Neural cell (in vitro differentiated cells): ENCODE measurements at regions not wholly inside any gene's neighbourhood (a gene's known extent, or its start where the extent isn't known, plus 50 kb on each side); places are given as distances from the start of the nearest gene placed in this dataset.

ENCODE experiments used
- CTCF ChIP-seq: fragments of 450-650 bp; IDR thresholded peaks from 2 replicates; pipeline ENCODE4 v1.5.1; 2014; ENCODE audit warnings: antibody characterized with exemption, mild to moderate bottlenecking, moderate library complexity; ENCODE audit not compliant: poor library complexity, severe bottlenecking
- EZH2 ChIP-seq: fragments of 200-600, 300-800 bp; shearing (Covaris generic), sonication (generic); IDR thresholded peaks from 2 replicates; pipeline ENCODE4 v1.6.1; 2014; ENCODE audit warnings: antibody characterized with exemption, low read length, borderline replicate concordance, mild to moderate bottlenecking; ENCODE audit not compliant: insufficient read depth, poor library complexity, severe bottlenecking
- MXI1 ChIP-seq: fragments of 450-650 bp; conservative IDR thresholded peaks from 2 replicates; pipeline ENCODE4 v1.6.1; 2014; ENCODE audit warnings: antibody characterized with exemption, mild to moderate bottlenecking; ENCODE audit not compliant: poor library complexity, severe bottlenecking
- SMC3 ChIP-seq: fragments of 450-650 bp; conservative IDR thresholded peaks from 2 replicates; pipeline ENCODE4 v1.6.1; 2014; ENCODE audit warnings: antibody characterized with exemption, mild to moderate bottlenecking, moderate library complexity; ENCODE audit not compliant: poor library complexity

GRCh38 chr18:44580159-44580558 is 100.5 kb upstream of the SETBP1 start:
- no peak for TF ChIP-seq MXI1
- TF ChIP-seq CTCF: no peak
- TF ChIP-seq EZH2: no peak
- no peak for TF ChIP-seq SMC3
